Pons (tissue), 1 donor: ENCODE measurements at regions not wholly inside any gene's neighbourhood (a gene's known extent, or its start where the extent isn't known, plus 50 kb on each side); places are given as distances from the start of the nearest gene placed in this dataset.

Experiments used
- DNase-seq: peaks from one replicate; pipeline ENCODE4 v3.0.0-alpha.2; 2016; ENCODE audit warnings: low spot score

GRCh38 chr4:102440498-102440897, 60.7 kb upstream of the NFKB1 start:
- DNase-seq, result no peak

- no peak for DNase-seq
These were observed 58.9 kb upstream of the NFKB1 start for GRCh38 chr4:102441978-102442911.

GRCh38 chr4:102444752-102445151, 56.4 kb upstream of the NFKB1 start:
- DNase-seq, result no peak

GRCh38 chr4:102445213-102445612, 55.9 kb upstream of the NFKB1 start:
- no peak for DNase-seq

GRCh38 chr4:102447413-102447812, 53.7 kb upstream of the NFKB1 start:
- no peak for DNase-seq

- peak; percentile 90 for DNase-seq
These were observed 51.3 kb upstream of the NFKB1 start for GRCh38 chr4:102449751-102450352.

- no peak for DNase-seq
These were observed 49.9 kb upstream of the NFKB1 start for GRCh38 chr4:102451266-102451665.
